GM21515 (cell line): ENCODE measurements at regions not wholly inside any gene's neighbourhood (a gene's known extent, or its start where the extent isn't known, plus 50 kb on each side); places are given as distances from the start of the nearest gene placed in this dataset.

Experiments
- ATAC-seq: cut with Tn5 transposase; IDR thresholded peaks from one replicate; pipeline ENCODE4 v1.9.1; 2021; ENCODE audit not compliant: unreplicated experiment

GRCh38 chr7:81533931-81534330, 235.9 kb downstream of the HGF start:
- ATAC-seq = no peak

- ATAC-seq = no peak
Observed at GRCh38 chr7:81533426-81533825, 236.4 kb downstream of the HGF start.

GRCh38 chr7:81529785-81530184, 240.1 kb downstream of the HGF start:
- ATAC-seq = no peak

- ATAC-seq = no peak
Observed at GRCh38 chr7:81527651-81528050, 242.2 kb downstream of the HGF start.

- no peak for ATAC-seq
Observed at GRCh38 chr7:81526971-81527370, 242.9 kb downstream of the HGF start.

GRCh38 chr7:81525841-81526240, 244.0 kb downstream of the HGF start:
- no peak for ATAC-seq

- no peak for ATAC-seq
Observed at GRCh38 chr7:81519886-81520285, 250.0 kb downstream of the HGF start.

GRCh38 chr7:81516898-81517297, 252.9 kb downstream of the HGF start:
- no peak for ATAC-seq

GRCh38 chr7:81515009-81515408, 254.8 kb downstream of the HGF start:
- no peak for ATAC-seq

GRCh38 chr7:81514546-81514945, 255.3 kb downstream of the HGF start:
- ATAC-seq = no peak

GRCh38 chr7:81510122-81510521, 259.7 kb downstream of the HGF start:
- no peak for ATAC-seq

GRCh38 chr7:81507221-81507620, 262.6 kb downstream of the HGF start:
- ATAC-seq = no peak

- ATAC-seq = no peak
Observed at GRCh38 chr7:81506609-81507008, 263.2 kb downstream of the HGF start.

GRCh38 chr7:81503771-81504170, 266.1 kb downstream of the HGF start:
- ATAC-seq = no peak

GRCh38 chr7:81503336-81503735, 266.5 kb downstream of the HGF start:
- ATAC-seq = no peak

GRCh38 chr7:81501220-81501619, 268.6 kb downstream of the HGF start:
- ATAC-seq = no peak

- ATAC-seq = no peak
Observed at GRCh38 chr7:81500631-81501030, 269.2 kb downstream of the HGF start.

GRCh38 chr7:81499262-81500116, 270.4 kb downstream of the HGF start:
- no peak for ATAC-seq

GRCh38 chr7:81498176-81498575, 271.7 kb downstream of the HGF start:
- ATAC-seq = no peak

- ATAC-seq = no peak
Observed at GRCh38 chr7:81492910-81493309, 276.9 kb downstream of the HGF start.

GRCh38 chr7:81492240-81492639, 277.6 kb downstream of the HGF start:
- no peak for ATAC-seq

GRCh38 chr7:81491573-81491972, 278.3 kb downstream of the HGF start:
- no peak for ATAC-seq

GRCh38 chr7:81488210-81488609, 281.6 kb downstream of the HGF start:
- ATAC-seq = no peak
